HG03571 (cell line): ENCODE measurements at regions not wholly inside any gene's neighbourhood (a gene's known extent, or its start where the extent isn't known, plus 50 kb on each side); places are given as distances from the start of the nearest gene placed in this dataset.

ENCODE experiments used
- ATAC-seq: cut with Tn5 transposase; IDR thresholded peaks from one replicate; pipeline ENCODE4 v1.9.1; 2021; ENCODE audit not compliant: unreplicated experiment

- ATAC-seq: no peak
Observed at GRCh38 chr18:65326805-65327204, 424.0 kb upstream of the CDH7 start.

GRCh38 chr18:65322895-65323294 lies 427.9 kb upstream of the CDH7 start:
- no peak for ATAC-seq

- no peak for ATAC-seq
Observed at GRCh38 chr18:65298422-65298821, 452.4 kb upstream of the CDH7 start.

GRCh38 chr18:65288908-65289307 lies 461.9 kb upstream of the CDH7 start:
- no peak for ATAC-seq

- no peak for ATAC-seq
Observed at GRCh38 chr18:65287652-65288051, 463.2 kb upstream of the CDH7 start.

- ATAC-seq: no peak
Observed at GRCh38 chr18:65282096-65282495, 468.7 kb upstream of the CDH7 start.

- no peak for ATAC-seq
Observed at GRCh38 chr18:65279668-65280305, 471.0 kb upstream of the CDH7 start.

- no peak for ATAC-seq
Observed at GRCh38 chr18:65278939-65279667, 471.7 kb upstream of the CDH7 start.

GRCh38 chr18:65269375-65269774 lies 481.4 kb upstream of the CDH7 start:
- no peak for ATAC-seq

GRCh38 chr18:65265761-65266160 lies 485.1 kb upstream of the CDH7 start:
- no peak for ATAC-seq

GRCh38 chr18:65260030-65260429 lies 490.8 kb upstream of the CDH7 start:
- no peak for ATAC-seq

- ATAC-seq: no peak
Observed at GRCh38 chr18:65259403-65259802, 491.4 kb upstream of the CDH7 start.

GRCh38 chr18:65257149-65257548 lies 493.7 kb upstream of the CDH7 start:
- ATAC-seq: no peak

GRCh38 chr18:65255417-65255816 lies 495.4 kb upstream of the CDH7 start:
- ATAC-seq: no peak

- ATAC-seq: no peak
Observed at GRCh38 chr18:65239787-65240186, 511.0 kb upstream of the CDH7 start.

- ATAC-seq: no peak
Observed at GRCh38 chr18:65235966-65236624, 514.7 kb upstream of the CDH7 start.

GRCh38 chr18:65230311-65230710 lies 520.5 kb upstream of the CDH7 start:
- ATAC-seq: no peak

GRCh38 chr18:65227970-65228369 lies 522.8 kb upstream of the CDH7 start:
- ATAC-seq: no peak

GRCh38 chr18:65221736-65222135 lies 529.1 kb upstream of the CDH7 start:
- ATAC-seq: no peak

GRCh38 chr18:65221115-65221514 lies 529.7 kb upstream of the CDH7 start:
- ATAC-seq: no peak

- no peak for ATAC-seq
Observed at GRCh38 chr18:65215865-65216466, 534.8 kb upstream of the CDH7 start.

GRCh38 chr18:65214456-65214855 lies 536.4 kb upstream of the CDH7 start:
- ATAC-seq: no peak
